ENCODE measurements at regions not wholly inside any gene's neighbourhood (a gene's known extent, or its start where the extent isn't known, plus 50 kb on each side); places are given as distances from the start of the nearest gene placed in this dataset.
A peak's percentile ranks its signal among the peaks of the same experiment; 100 is the strongest.

- no peak for TF ChIP-seq CTCF (IDR thresholded peaks at IDR 0.05)
- Mint-ChIP-seq H3K27me3 (ENCODE audit: insufficient read depth) (no peaks in the 10 kb centered on the region), H3K4me1 (ENCODE audit: low read depth) (no peaks in the 10 kb centered on the region; the same call in 1 of the 2 replicates), H3K36me3 (ENCODE audit: low read depth) (no peaks in the 10 kb centered on the region), H3K27ac (no peak overlapping the region), H3K4me3 (no peak overlapping the region), H3K9me3 (peaks cover 53% of the 10 kb centered on the region)
- no peak for DNase-seq
These were observed 60.1 kb upstream of the BMP2 start for GRCh38 chr20:6707321-6707831.

- H3K4me1 Mint-ChIP-seq (ENCODE audit: low read depth), result no peaks in the 10 kb centered on the region; the same call in 1 of the 2 replicates
- no peak overlapping the region for H3K27ac Mint-ChIP-seq
These were observed 61.4 kb upstream of the BMP2 start for GRCh38 chr20:6705926-6706548.

GRCh38 chr20:6705106-6705766 lies 62.2 kb upstream of the BMP2 start:
- 0 out of 2 replicates have a peak overlapping the region, but pooled peaks have one; percentile 72 for H3K27ac Mint-ChIP-seq
- no peaks in the 10 kb centered on the region; the same call in 1 of the 2 replicates for H3K4me1 Mint-ChIP-seq (ENCODE audit: low read depth)
- H3K27me3 Mint-ChIP-seq (ENCODE audit: insufficient read depth), result no peaks in the 10 kb centered on the region; the same call in 1 of the 2 replicates
- H3K36me3 Mint-ChIP-seq (ENCODE audit: low read depth), result no peaks in the 10 kb centered on the region
- H3K4me3 Mint-ChIP-seq, result no peak overlapping the region
- no peak for DNase-seq
- no peak for TF ChIP-seq CTCF (IDR thresholded peaks at IDR 0.05)
- peaks cover 58% of the 10 kb centered on the region for H3K9me3 Mint-ChIP-seq

More at GRCh38 chr20:6705926-6706548, 61.4 kb upstream of the BMP2 start:
- no peak for DNase-seq
- H3K36me3 Mint-ChIP-seq (ENCODE audit: low read depth), result no peaks in the 10 kb centered on the region
- TF ChIP-seq CTCF (IDR thresholded peaks at IDR 0.05), result no peak
- H3K4me3 Mint-ChIP-seq, result no peak overlapping the region
- H3K9me3 Mint-ChIP-seq, result peaks cover 52% of the 10 kb centered on the region
- H3K27me3 Mint-ChIP-seq (ENCODE audit: insufficient read depth), result no peaks in the 10 kb centered on the region; the same call in 1 of the 2 replicates

- Mint-ChIP-seq H3K27ac (peak overlapping the region; percentile 72; the same call in 1 of the 2 replicates), H3K4me1 (ENCODE audit: low read depth) (no peaks in the 10 kb centered on the region; the same call in 1 of the 2 replicates), H3K27me3 (ENCODE audit: insufficient read depth) (no peaks in the 10 kb centered on the region; the same call in 1 of the 2 replicates), H3K4me3 (no peak overlapping the region), H3K9me3 (peaks cover 62% of the 10 kb centered on the region), H3K36me3 (ENCODE audit: low read depth) (no peaks in the 10 kb centered on the region; the same call in 1 of the 2 replicates)
- DNase-seq, result peak; percentile 15
- no peak for TF ChIP-seq CTCF (IDR thresholded peaks at IDR 0.05)
These were observed 63.2 kb upstream of the BMP2 start for GRCh38 chr20:6704132-6704861.

GRCh38 chr20:6703656-6704055 lies 63.8 kb upstream of the BMP2 start:
- TF ChIP-seq CTCF (IDR thresholded peaks at IDR 0.05), result no peak
- Mint-ChIP-seq H3K4me1 (ENCODE audit: low read depth) (no peaks in the 10 kb centered on the region; the same call in 1 of the 2 replicates), H3K36me3 (ENCODE audit: low read depth) (no peaks in the 10 kb centered on the region; the same call in 1 of the 2 replicates), H3K4me3 (no peak overlapping the region), H3K9me3 (peaks cover 64% of the 10 kb centered on the region), H3K27ac (no peak overlapping the region), H3K27me3 (ENCODE audit: insufficient read depth) (no peaks in the 10 kb centered on the region; the same call in 1 of the 2 replicates)
- no peak for DNase-seq

Measured in HFFc6 (cell line).